ENCODE measurements at regions not wholly inside any gene's neighbourhood (a gene's known extent, or its start where the extent isn't known, plus 50 kb on each side); places are given as distances from the start of the nearest gene placed in this dataset.
A peak's percentile ranks its signal among the peaks of the same experiment; 100 is the strongest.

DNA sequence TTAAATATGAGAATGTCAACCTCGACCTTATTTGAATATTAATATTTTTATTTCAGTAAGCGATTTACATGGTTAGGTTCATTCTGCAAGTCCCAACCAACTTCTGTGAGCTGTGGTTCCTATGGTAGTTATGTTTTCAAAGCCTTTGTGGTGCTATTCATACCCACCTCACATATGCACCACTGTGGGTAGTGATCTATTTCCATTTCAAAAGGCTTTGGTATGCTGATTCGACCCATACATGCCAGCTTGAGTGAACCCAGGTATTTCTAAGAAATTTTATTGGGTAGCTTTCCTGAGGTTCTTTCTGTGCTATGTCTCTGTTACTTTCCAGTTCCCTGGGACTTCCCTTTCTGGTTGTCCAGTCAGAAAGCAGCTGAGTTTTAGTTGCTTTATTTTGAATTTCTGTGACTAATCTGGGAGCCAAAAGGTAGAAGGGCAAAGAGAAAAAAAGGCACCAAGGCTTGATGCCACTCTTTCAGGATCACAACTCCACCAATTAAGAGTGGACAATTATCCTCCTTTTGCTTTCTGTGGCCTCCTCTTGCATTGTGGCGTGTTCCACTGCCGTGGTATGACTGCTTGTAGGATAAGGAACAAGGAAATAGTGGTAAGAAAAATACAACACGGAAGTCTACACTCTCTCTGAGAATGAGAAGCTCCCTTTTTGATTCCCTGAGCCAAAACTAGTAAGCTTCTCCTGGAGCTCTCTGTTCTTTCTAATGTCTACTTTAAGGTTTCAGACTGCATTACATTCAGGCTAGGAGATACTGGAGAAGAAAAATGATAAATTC, 729.1 kb downstream of the NOVA1 start:
- TF ChIP-seq, protein P1, sequence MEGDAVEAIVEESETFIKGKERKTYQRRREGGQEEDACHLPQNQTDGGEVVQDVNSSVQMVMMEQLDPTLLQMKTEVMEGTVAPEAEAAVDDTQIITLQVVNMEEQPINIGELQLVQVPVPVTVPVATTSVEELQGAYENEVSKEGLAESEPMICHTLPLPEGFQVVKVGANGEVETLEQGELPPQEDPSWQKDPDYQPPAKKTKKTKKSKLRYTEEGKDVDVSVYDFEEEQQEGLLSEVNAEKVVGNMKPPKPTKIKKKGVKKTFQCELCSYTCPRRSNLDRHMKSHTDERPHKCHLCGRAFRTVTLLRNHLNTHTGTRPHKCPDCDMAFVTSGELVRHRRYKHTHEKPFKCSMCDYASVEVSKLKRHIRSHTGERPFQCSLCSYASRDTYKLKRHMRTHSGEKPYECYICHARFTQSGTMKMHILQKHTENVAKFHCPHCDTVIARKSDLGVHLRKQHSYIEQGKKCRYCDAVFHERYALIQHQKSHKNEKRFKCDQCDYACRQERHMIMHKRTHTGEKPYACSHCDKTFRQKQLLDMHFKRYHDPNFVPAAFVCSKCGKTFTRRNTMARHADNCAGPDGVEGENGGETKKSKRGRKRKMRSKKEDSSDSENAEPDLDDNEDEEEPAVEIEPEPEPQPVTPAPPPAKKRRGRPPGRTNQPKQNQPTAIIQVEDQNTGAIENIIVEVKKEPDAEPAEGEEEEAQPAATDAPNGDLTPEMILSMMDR (IDR thresholded peaks at IDR 0.05; ENCODE audit: poor library complexity, severe bottlenecking) = no peak
- DNase-seq (ENCODE audit: low spot score) (no peak), ATAC-seq (ENCODE audit: low read depth) (no peak)
- Histone ChIP-seq H3K4me3 (ENCODE audit: severe bottlenecking) (no peak overlapping the region), H3K27ac (ENCODE audit: poor library complexity, severe bottlenecking) (no peak overlapping the region), H3K9me3 (ENCODE audit: severe bottlenecking) (no peaks in the 10 kb centered on the region), H3K4me1 (ENCODE audit: insufficient read depth, poor library complexity, severe bottlenecking) (no peaks in the 10 kb centered on the region), H3K36me3 (ENCODE audit: low read depth) (no peaks in the 10 kb centered on the region; the same call in 1 of the 2 replicates), H3K27me3 (ENCODE audit: insufficient read depth, poor library complexity, severe bottlenecking) (no peaks in the 10 kb centered on the region)

DNA sequence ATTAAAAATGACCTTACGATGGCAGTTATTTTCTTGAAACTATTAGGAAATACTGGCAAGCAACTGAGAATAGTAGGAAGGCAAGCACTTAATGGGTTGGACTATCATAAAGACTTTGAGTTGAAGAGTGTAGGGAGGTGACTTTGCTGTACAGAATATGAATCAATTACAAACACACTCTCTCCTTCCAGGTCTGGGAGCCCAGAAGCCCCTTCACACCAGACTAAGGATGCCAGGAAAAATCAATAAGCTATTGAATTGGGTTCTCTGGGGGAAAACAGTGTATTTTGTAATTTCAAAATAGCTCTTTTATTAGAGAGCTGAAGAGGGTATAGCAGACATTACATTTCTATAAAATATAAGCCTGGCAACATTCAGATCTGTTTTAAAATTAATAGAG, 736.4 kb downstream of the NOVA1 start:
- Histone ChIP-seq H3K4me1 (ENCODE audit: insufficient read depth, poor library complexity, severe bottlenecking) (no peaks in the 10 kb centered on the region), H3K27me3 (ENCODE audit: insufficient read depth, poor library complexity, severe bottlenecking) (peaks cover 14% of the 10 kb centered on the region), H3K9me3 (ENCODE audit: severe bottlenecking) (no peaks in the 10 kb centered on the region), H3K4me3 (ENCODE audit: severe bottlenecking) (no peak overlapping the region), H3K36me3 (ENCODE audit: low read depth) (no peaks in the 10 kb centered on the region), H3K27ac (ENCODE audit: poor library complexity, severe bottlenecking) (no peak overlapping the region)
- ATAC-seq (ENCODE audit: low read depth) (no peak), DNase-seq (ENCODE audit: low spot score) (no peak)
- TF ChIP-seq, protein P1 (IDR thresholded peaks at IDR 0.05; ENCODE audit: poor library complexity, severe bottlenecking) = no peak

- Histone ChIP-seq H3K36me3 (ENCODE audit: low read depth) (no peaks in the 10 kb centered on the region), H3K9me3 (ENCODE audit: severe bottlenecking) (no peaks in the 10 kb centered on the region), H3K27me3 (ENCODE audit: insufficient read depth, poor library complexity, severe bottlenecking) (peaks cover 5% of the 10 kb centered on the region), H3K4me1 (ENCODE audit: insufficient read depth, poor library complexity, severe bottlenecking) (no peaks in the 10 kb centered on the region), H3K27ac (ENCODE audit: poor library complexity, severe bottlenecking) (no peak overlapping the region), H3K4me3 (ENCODE audit: severe bottlenecking) (no peak overlapping the region)
- ATAC-seq (ENCODE audit: low read depth) (peak; percentile 65; the same call in 1 of the 3 replicates), DNase-seq (ENCODE audit: low spot score) (no peak)
- TF ChIP-seq, protein P1 (IDR thresholded peaks at IDR 0.05; ENCODE audit: poor library complexity, severe bottlenecking) = no peak
Measured at GRCh38 chr14:25848601-25849000, 749.2 kb downstream of the NOVA1 start.

GRCh38 chr14:25846246-25846645, 751.6 kb downstream of the NOVA1 start:
- TF ChIP-seq, protein P1 (IDR thresholded peaks at IDR 0.05; ENCODE audit: poor library complexity, severe bottlenecking) = no peak
- no peak for DNase-seq (ENCODE audit: low spot score)
- Histone ChIP-seq H3K9me3 (ENCODE audit: severe bottlenecking) (no peaks in the 10 kb centered on the region), H3K4me1 (ENCODE audit: insufficient read depth, poor library complexity, severe bottlenecking) (no peaks in the 10 kb centered on the region), H3K36me3 (ENCODE audit: low read depth) (no peaks in the 10 kb centered on the region), H3K27me3 (ENCODE audit: insufficient read depth, poor library complexity, severe bottlenecking) (peaks cover 5% of the 10 kb centered on the region), H3K27ac (ENCODE audit: poor library complexity, severe bottlenecking) (no peak overlapping the region), H3K4me3 (ENCODE audit: severe bottlenecking) (no peak overlapping the region)
- no peak for ATAC-seq (ENCODE audit: low read depth)
